Bronchial epithelial cell (primary cell): ENCODE measurements at regions not wholly inside any gene's neighbourhood (a gene's known extent, or its start where the extent isn't known, plus 50 kb on each side); places are given as distances from the start of the nearest gene placed in this dataset.

Experiments used
- DNase-seq: peaks from one replicate; pipeline ENCODE4 v3.0.0-alpha.2; 2010; ENCODE audit warnings: low read depth
- FAIRE-seq: peaks from 2 replicates; lab custom pipeline; 2011; peaks lifted over from hg19 to GRCh38; lab: Jason Lieb, UNC
- H3K27me3 ChIP-seq: 2 replicates; pipeline ENCODE4 v1.5.1; 2011; ENCODE audit warnings: low read length; ENCODE audit not compliant: control insufficient read depth, insufficient read depth
- H3K36me3 ChIP-seq: 2 replicates; pipeline ENCODE4 v1.5.1; 2011; ENCODE audit warnings: low read length; ENCODE audit not compliant: control insufficient read depth, insufficient read depth
- H3K4me3 ChIP-seq: 2 replicates; pipeline ENCODE4 v1.5.1; 2011; ENCODE audit warnings: mild to moderate bottlenecking, low read depth, low read length, control low read depth
- CTCF ChIP-seq: IDR thresholded peaks from 2 replicates; pipeline ENCODE4 v1.5.1; 2011; ENCODE audit warnings: mild to moderate bottlenecking, moderate library complexity, low read length, control low read depth, inconsistent platforms; ENCODE audit not compliant: insufficient read depth, severe bottlenecking

GRCh38 chr7:42858570-42858969 lies 53.3 kb downstream of the C7orf25 start:
- no peaks in the 10 kb centered on the region for H3K27me3 ChIP-seq
- TF ChIP-seq CTCF, result no peak
- FAIRE-seq (no peak), DNase-seq (peak; percentile 75)
- H3K36me3 ChIP-seq, result no peaks in the 10 kb centered on the region
- H3K4me3 ChIP-seq, result no peak overlapping the region

- H3K27me3 ChIP-seq, result no peaks in the 10 kb centered on the region
Observed at GRCh38 chr7:42856605-42856987, 55.3 kb downstream of the C7orf25 start.

GRCh38 chr7:42854571-42855118 lies 57.2 kb downstream of the C7orf25 start:
- Histone ChIP-seq H3K4me3 (no peak overlapping the region), H3K36me3 (no peaks in the 10 kb centered on the region), H3K27me3 (no peaks in the 10 kb centered on the region)
- FAIRE-seq (no peak), DNase-seq (no peak)
- no peak for TF ChIP-seq CTCF

More at GRCh38 chr7:42856605-42856987, 55.3 kb downstream of the C7orf25 start:
- Histone ChIP-seq H3K4me3 (peak overlapping the region; percentile 45), H3K36me3 (no peaks in the 10 kb centered on the region)
- no peak for DNase-seq
- no peak for TF ChIP-seq CTCF
- FAIRE-seq, result no peak

- peak; percentile 64 for FAIRE-seq
- TF ChIP-seq CTCF, result no peak
- no peaks in the 10 kb centered on the region for H3K36me3 ChIP-seq
- H3K27me3 ChIP-seq, result no peaks in the 10 kb centered on the region
- H3K4me3 ChIP-seq, result no peak overlapping the region
- DNase-seq, result no peak
Observed at GRCh38 chr7:42852531-42852930, 59.3 kb downstream of the C7orf25 start.

GRCh38 chr7:42843205-42843800 lies 68.6 kb downstream of the C7orf25 start:
- no peak for FAIRE-seq
- Histone ChIP-seq H3K4me3 (no peak overlapping the region), H3K27me3 (no peaks in the 10 kb centered on the region), H3K36me3 (no peaks in the 10 kb centered on the region)
- peak; percentile 67 for TF ChIP-seq CTCF
- peak; percentile 34 for DNase-seq

GRCh38 chr7:42834676-42835075 lies 77.2 kb downstream of the C7orf25 start:
- FAIRE-seq (no peak), DNase-seq (no peak)
- no peaks in the 10 kb centered on the region for H3K36me3 ChIP-seq
- no peak for TF ChIP-seq CTCF
- no peaks in the 10 kb centered on the region for H3K27me3 ChIP-seq
- H3K4me3 ChIP-seq, result no peak overlapping the region
